DMS79 treated with DMSO at 0.1 percent for 48 hours (cell line): ENCODE measurements at regions not wholly inside any gene's neighbourhood (a gene's known extent, or its start where the extent isn't known, plus 50 kb on each side); places are given as distances from the start of the nearest gene placed in this dataset.
A peak's percentile ranks its signal among the peaks of the same experiment; 100 is the strongest.

Experiments
- DNase-seq: peaks from one replicate; lab custom pipeline; 2025; lab: John Stamatoyannopoulos, UW

DNA sequence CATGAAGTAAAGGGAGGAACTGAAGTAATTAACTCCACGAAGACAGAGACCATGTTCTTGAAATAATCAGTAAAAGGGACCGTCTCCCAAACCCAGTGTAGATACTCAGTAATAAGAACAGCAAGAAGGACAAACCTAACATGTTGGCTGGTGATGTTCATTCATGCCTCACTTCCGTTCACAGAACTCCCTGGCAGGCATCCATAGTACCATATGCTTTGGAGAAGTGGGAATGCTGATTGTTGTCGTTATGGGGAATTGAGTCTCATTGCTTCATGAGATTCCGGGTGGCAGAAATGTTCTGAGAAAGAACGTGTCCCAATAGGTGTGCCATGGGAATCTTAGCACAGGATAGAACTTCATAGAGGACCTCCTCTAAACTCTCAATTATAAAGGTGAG, 452.3 kb downstream of the ZSWIM6 start:
- no peak for DNase-seq

DNA sequence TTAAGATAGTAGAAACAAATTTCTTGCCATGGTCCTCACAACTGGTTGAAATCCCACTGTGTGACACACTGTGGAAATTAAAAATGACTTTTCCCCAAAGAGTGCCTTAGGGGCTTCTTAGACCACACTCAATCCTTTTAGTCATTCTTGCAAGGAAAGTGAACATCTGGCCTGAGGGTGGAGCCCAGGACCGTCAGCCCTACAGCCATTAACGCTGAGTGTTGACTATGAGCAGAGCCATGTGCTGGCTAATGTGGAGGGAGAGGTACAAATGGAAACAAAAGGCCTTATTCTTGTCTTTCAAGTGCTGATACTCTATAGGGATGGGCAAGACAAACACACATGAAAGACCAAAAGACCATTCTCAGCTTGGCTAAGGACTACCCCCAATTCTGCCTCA, 456.5 kb downstream of the ZSWIM6 start:
- no peak for DNase-seq

DNA sequence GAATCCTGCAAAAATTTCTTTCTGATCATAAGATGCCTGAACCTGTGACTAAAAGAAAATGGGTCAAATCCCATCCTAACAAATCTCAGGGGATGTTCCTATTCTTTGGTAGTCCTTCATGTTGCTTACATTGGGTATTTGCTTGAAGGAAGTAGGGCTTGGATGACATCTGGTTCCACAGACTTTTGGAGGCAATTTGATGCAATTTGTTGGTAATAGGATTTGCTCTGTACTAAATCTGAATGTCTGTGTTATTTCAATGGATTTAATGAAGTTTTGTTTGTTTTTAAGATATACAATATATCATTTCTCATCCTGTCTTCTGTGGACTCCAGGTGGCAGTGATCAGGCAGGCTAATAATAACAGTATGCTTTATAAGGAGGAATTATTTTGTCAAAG, 457.9 kb downstream of the ZSWIM6 start:
- no peak for DNase-seq

DNA sequence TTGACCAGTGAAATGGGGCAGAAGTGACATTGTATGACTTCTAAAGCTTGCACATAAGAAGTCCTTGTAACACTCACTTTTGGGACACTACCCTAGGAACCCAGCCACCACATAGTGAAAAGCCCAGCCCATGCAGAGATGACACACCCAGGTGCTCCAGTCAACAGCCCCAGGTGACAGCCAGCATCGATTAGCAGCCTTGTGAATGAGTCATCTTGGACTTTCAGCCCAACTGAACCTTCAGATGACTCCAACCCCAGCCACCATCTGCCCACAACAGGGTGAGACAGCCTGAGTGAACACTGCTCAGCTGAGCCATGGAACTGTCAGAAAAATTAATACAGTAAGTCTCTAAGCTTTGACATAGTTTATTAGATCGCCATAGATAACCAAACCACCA, 458.6 kb downstream of the ZSWIM6 start:
- DNase-seq, result no peak

DNA sequence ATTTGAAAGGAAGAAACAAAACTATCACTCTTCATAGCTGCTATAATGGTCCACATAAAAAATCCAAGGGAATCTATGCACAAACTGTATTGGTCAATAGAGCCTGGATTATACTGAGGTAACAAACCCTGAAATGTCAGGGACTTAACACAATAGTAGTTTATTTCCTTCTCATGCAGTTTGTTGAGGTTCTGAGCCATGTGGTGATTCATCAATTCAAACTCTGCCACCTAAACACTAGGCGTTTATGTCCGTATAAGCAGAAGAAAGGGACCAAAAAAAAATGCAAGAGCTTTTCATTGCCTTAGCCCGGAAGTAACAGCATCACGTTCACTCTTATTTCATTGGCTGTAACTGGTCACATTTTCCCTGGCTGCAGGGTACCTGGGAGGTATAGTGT, 464.7 kb downstream of the ZSWIM6 start:
- no peak for DNase-seq

DNA sequence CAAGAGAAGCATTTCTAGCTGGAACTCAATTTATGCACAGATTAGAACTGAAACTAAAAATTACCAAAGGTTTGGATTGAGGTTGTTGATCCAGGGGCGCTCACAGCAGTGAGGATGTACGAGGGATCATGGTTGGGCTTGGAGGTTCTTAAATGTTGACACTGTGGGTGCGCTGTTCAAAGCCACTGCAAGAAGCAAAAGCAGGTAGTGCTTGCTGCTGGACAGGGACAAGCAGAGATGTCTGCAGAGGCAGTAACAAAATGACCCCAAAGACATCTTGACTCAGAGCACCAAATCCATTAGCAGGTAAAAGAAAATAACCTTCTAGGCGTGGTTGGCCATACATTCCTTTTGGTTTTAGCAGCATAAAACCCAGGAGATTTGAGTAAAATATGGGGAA, 468.4 kb downstream of the ZSWIM6 start:
- no peak for DNase-seq

DNA sequence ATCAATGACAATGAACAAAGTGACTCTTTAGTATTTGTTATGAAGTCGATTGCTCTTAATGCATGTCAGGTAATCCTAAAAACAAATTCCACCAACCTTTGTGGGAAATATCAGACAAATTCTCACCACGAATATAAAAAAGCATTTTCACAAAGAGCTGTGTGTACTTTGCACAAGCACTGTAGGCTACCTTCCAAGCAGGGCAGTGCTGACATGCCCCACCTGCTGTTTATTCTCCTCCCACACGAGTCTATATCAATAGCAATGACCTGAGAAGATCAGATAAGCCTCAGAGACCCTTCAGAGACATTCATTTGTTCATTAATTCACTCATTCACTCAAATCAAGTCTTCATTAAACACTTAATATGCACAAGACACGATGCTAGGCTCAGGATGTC, 469.1 kb downstream of the ZSWIM6 start:
- no peak for DNase-seq

DNA sequence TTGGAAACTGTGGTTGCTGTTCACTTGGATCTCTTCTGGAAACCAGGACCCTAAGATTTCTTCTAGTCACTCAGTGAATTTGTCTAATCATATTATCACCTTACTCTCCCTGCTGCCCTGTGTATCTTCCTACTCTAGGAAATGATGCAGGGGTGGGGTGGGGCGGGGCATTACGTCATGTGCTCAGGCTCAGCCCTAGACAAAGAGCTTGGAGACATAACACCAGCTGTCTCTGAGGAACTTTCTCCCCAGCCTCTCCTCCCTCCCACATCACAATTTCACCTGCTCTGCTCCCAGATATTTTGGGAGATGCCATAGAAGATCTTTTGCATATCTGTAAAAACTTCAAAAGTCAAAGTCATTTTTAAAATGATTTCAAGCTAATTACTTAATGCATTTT, 470.4 kb downstream of the ZSWIM6 start:
- no peak for DNase-seq

DNA sequence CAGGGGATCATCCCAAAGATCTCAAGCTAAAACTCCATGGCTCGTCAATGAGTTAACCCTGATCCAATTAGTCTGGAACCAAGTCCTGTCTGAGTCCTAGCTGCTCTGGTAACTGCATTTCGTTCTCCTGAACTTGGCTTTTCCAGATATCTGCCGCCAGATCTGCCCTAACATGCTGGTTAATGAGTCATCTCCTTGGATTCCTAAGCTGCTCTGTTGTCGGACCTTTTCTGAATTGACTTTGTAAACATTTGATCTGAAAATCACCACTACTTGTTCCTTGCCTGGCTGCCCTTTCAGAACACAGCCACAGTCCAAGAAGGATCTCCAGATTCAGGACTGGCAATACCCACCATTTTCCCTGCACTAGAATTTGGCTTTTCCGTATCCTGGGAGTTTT, 473.0 kb downstream of the ZSWIM6 start:
- DNase-seq, result no peak

DNA sequence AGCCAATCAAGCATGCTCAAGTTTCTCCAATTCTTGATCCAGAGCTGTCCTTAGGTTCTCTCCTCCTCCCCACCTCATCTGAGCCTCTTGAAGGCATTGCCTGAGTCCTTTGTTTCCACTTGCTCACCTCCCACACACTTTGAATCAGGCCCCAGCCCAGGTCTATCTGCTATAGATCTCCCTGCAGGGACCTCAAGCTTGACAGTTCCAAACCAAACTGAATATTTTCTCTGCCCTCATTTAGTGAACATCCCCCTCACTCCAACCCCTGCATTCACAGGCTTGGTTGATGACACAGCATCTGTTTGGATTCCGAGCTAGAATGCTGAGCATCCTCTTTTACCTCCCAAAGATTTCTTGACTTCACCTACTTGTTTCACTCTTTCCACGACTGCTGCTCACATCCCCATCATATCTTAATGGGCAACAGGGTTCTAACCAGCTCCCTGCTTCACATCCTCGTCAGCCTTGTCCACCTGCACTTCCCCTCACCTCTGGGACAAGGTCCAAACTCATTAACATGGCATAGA, 474.5 kb downstream of the ZSWIM6 start:
- no peak for DNase-seq

DNA sequence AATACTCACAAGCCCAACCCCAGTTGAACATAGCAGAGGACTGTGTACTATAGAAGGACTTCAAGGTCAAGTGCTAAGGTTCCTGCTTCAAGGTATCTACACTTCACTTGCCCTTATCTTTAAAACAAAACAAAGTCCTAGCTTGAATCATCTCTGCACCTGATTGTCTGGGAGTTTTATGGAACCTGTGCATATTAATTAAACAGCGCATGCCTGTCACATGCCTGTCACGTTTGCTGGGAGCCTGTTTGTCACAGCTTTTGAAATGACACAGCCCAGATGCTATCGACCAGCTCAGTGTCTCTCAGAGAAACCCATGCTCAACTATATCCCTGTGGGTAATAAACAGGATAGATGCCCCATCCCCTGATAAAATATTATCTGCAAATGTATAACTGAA, 476.0 kb downstream of the ZSWIM6 start:
- DNase-seq, result no peak

DNA sequence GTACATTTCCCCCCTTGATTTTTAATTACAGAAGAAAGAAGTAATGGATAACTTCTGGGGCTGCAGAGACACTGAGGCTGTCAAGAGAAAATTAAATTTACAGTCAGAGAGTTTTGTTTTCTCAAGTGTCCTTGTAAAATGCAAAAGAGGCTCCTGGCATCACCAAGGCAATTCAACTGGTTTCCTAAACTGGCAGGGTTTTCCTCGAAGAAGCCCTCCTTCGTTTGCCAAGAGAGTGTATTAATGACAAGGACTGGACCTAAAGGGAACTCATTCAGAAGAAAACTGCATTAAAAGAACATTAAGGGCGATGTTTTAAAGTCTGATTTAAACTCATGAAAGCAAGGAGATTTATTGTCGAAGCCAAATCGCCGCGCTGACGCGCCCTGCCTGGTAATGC, 476.9 kb downstream of the ZSWIM6 start:
- DNase-seq, result peak; percentile 11

DNA sequence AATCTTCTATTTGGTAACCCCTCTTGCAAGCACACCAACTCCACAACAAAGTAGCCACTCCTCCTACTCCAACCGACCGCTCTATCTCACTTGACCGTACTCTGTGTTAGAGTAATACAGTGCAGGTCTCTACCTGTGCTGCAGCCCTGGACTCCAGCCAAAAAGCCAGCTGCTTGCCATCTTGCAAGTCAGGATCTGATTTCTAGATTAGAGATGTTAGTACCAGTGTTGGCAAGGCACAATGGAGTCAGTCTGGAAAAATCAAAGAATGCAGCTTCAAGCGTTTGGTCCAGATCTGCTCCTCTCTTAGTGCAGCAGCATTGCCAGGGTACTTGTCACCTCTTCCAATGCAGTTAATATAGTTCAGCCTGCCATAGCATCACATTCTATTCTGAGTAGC, 477.6 kb downstream of the ZSWIM6 start:
- DNase-seq, result peak; percentile 80

DNA sequence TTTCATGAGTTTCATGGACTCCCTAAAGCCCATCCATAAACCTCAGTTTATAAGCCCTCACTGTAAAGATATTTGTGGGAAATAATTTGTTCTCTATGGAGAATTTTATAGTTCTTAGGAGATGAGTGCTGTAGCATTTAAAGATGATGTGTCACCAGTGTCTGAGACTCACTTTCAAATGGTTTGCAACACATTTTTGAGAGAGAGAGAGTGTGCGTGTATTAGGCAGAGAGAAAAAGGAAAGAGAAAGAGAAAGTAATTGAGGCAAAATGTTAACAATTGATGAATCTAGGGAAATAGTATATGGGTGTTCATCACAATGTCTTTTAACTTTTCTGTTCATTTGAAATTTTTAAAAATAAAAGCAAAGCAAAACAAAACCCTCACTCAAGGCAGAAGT, 479.0 kb downstream of the ZSWIM6 start:
- DNase-seq, result no peak

DNA sequence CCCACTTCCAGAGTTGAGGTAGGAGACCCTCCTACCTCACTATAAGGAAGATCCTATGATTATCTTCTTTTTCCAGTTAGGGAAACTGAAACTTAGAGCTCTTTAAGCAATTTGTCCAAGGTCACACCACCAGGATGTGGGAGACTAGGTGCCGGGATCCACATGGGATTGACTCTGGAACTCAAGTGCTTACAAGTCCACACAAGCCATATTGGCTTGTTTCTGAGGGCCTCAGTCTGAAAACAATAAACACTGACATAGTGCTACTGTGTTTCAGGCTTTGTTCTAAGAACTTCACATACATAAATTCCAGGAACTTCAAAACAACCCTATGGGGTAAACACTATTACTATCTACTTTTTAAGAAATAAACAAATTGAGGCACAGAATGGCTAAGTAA, 481.3 kb downstream of the ZSWIM6 start:
- no peak for DNase-seq

DNA sequence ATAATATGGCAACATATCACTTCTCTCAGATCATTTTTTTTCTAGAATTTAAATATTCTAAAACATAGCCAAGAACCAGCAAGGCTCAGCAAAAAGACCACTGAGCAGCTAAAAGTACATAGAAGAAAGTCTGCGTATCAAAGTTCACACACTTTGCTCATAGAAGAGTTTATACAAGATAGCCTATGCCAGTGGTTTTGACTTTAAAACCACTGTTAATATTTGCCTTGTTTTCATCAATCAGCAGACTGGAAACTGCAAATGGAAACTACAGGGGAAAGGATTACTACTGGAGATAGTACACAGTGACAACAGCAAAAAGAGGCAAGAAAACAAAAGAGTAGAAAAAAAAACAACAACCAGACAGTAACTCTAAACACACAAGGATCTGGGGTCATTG, 483.3 kb downstream of the ZSWIM6 start:
- DNase-seq, result no peak

DNA sequence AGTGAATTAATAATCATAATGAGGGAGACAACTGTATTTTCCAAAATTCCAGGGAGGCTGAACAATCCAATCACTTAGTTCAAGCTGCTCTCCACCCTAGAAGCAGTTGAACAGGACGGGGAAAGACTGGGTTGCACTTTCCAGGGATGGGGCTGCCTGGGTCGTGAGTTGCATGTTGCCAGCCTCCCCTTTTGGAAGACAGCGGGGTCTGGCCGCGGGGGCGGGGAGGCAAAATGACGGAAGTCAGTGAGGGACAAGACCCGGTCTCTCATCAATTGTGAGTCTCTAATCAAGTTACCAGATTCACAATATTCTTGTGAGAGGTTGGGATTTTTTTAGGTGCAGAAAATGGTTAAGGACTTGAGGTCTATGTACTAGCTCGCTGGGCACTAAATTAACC, 484.1 kb downstream of the ZSWIM6 start:
- no peak for DNase-seq

DNA sequence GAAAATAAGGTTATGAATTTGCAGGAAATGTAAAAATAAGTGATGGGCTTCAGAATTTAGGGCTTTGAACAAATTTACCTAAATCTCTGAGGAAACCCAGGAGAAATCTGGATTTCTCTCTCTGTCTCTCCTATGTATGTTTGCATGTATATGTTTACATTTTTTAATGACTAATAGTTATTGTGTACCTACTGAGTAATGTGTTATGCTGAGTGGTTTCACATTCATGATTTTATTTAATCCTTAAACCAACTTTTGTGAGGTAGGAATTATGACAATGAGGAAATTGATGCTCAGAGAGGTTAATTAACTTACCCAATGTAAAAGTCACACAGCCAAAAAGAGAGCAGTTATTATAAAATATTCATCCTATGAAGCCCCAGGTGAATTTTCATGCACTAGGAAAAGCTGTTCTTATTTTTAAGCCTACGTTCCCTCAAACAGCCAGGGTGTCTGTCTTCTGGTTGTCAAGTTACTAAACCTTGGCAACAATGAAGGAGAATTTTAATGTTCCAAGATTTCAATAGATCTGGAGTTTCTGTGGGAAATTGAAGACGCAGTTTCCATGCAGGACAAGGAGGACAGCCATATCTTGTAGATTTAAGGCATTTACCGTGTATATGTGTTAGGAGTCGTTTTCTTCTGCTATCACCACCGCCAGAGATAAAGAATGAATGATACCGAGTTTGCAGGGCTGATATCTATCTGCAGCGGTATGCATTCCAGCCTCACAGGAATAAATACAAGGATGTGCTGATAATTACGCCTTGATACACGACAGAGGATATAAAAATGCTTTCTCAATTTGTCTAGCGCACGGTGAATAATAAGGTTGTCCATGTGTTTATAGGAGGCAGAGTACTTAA, 484.8 kb downstream of the ZSWIM6 start:
- DNase-seq, result no peak

DNA sequence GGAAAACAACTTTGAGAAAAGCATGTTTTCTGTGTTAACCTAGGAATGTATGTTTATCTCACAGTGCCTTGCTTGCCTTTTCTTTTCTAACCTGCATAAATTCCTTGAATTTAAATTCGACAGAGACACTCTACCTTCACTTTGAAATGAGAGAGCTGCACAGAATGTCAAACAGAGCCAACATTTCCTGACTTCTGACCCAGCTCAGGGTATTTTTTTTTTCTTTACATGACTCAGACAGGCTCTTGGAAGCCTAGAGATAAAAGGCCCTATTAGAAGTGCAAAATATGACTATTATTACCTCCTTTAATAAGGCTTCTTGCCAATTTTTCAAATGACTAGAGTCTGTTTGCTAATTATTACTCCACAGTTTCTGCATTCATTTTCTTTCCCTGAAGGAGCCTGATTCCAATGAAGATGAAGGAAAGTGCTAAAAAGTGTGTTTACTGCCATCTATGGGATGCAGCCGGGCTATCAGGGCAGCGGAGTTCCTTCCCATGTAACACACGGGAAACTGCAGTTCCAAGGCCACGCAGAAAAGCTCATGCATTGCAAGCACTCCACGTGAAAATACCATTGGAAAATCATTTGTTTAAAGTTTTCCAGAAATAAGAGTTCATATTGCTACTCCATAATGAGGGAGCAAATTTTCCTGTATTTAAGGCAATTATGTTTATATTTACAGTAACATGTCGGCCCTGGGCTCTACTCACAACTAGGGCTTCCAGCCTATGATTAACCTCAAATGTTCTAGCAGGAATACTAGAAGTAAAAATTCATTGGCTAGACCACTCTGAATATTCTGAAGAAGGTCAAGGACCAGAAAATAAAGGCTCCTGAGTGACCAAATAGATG, 485.6 kb downstream of the ZSWIM6 start:
- DNase-seq, result no peak

DNA sequence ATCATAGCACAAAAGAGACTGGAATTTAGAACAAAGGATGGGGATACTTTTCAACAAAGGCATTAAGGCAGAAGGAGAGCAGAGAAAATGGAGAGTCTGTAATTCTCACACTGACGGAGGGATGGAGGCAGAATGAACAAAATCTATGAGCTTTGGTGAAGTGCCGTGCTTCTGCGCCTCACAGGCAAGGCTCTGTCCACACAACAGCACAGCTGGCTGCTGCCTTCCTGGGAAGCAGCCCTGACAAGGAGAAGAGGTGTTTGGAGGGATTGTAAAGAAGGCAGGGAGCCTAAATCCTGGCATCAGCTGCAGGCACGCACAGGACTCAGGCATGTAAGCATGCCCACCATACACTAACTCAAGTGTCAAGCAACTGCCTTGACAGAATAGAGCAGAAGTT, 485.2 kb upstream of the KIF2A start:
- DNase-seq, result no peak

DNA sequence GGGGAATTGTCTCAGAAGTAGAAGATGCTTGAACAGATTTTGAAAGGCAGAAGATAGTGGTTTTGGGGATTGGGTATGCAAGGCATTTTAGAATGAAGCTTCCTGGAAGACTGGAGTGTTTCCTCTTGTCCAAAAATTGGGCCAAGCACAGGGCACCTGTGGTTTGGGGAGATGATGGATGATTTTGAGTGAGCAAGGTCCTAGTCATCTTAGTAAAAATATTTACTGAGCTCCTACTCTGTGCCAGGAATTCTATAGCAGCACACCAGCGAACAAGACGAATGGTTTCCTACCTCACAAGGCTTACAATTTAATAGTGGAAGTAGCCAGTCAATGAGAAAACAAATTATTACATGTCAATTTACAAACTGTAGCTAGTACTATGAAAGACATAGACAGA, 484.4 kb upstream of the KIF2A start:
- DNase-seq, result no peak

DNA sequence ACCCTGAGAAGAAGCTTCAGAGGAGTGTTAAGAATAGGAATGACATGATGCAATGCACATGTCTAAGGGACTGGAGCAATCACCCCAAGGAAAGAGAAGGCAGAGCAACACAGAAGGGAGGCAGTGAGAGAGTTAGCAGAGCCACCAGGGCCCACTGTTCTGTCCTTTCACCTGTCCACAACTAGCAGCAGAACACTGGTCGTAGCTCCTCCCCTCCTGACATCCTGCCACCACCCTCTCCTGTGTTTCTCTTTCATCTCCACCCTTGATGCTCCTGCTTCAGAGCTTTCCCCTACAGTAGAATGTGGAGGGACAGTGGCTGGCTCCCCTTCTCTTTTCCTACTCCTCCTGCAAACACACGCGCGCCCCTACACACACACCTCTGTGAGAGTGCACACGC, 483.4 kb upstream of the KIF2A start:
- DNase-seq, result no peak

DNA sequence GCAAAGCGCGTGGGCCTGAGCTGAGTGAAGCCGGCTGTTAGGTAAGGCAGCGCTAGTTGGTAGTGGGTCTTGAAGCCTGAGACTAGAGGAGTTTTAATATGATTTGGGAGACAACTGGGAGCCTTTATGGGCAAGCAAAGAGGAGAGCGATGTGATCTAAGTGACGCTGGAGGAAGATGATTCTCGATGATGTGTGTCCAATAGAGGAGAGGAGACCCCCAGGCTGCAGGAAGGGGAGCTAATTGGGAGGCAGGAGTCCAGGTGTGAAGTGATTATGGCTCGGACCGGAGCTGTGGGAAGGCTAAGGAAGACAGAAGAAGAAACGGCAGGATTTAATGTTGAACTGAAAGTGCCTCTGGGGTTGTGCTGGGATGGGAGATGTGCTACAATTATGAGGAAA, 482.9 kb upstream of the KIF2A start:
- DNase-seq, result no peak
